ENCODE measurements at regions not wholly inside any gene's neighbourhood (a gene's known extent, or its start where the extent isn't known, plus 50 kb on each side); places are given as distances from the start of the nearest gene placed in this dataset.
"Not testable (repeated sequence)": the region's sequence is repeated elsewhere in the genome, so short reads cannot be mapped to it uniquely, and the experiment has no call there.

- DNase-seq (ENCODE audit: low read depth in 2 of 2), result not testable (repeated sequence)
These were observed 50.5 kb upstream of the MED13L start for GRCh38 chr12:116327992-116328391.

- no peak for DNase-seq (ENCODE audit: low read depth in 2 of 2)
These were observed 54.4 kb upstream of the MED13L start for GRCh38 chr12:116331876-116332275.

- no peak for DNase-seq (ENCODE audit: low read depth in 2 of 2)
These were observed 55.4 kb upstream of the MED13L start for GRCh38 chr12:116332705-116333380.

- no peak for DNase-seq (ENCODE audit: low read depth in 2 of 2)
These were observed 55.9 kb upstream of the MED13L start for GRCh38 chr12:116333402-116333801.

- no peak for DNase-seq (ENCODE audit: low read depth in 2 of 2)
These were observed 59.1 kb upstream of the MED13L start for GRCh38 chr12:116336542-116337065.

- DNase-seq (ENCODE audit: low read depth in 2 of 2), result no peak
These were observed 59.8 kb upstream of the MED13L start for GRCh38 chr12:116337312-116337711.

GRCh38 chr12:116338064-116338846 lies 60.8 kb upstream of the MED13L start:
- no peak for DNase-seq (ENCODE audit: low read depth in 2 of 2)

GRCh38 chr12:116339062-116339461 lies 61.6 kb upstream of the MED13L start:
- no peak for DNase-seq (ENCODE audit: low read depth in 2 of 2)

- no peak for DNase-seq (ENCODE audit: low read depth in 2 of 2)
These were observed 62.4 kb upstream of the MED13L start for GRCh38 chr12:116339800-116340371.

GRCh38 chr12:116343331-116343884 lies 65.9 kb upstream of the MED13L start:
- no peak for DNase-seq (ENCODE audit: low read depth in 2 of 2)

GRCh38 chr12:116346222-116346621 lies 68.7 kb upstream of the MED13L start:
- no peak for DNase-seq (ENCODE audit: low read depth in 2 of 2)

GRCh38 chr12:116346741-116347140 lies 69.2 kb upstream of the MED13L start:
- no peak for DNase-seq (ENCODE audit: low read depth in 2 of 2)

- DNase-seq (ENCODE audit: low read depth in 2 of 2), result no peak
These were observed 69.8 kb upstream of the MED13L start for GRCh38 chr12:116347265-116347664.

GRCh38 chr12:116352315-116352835 lies 74.9 kb upstream of the MED13L start:
- no peak for DNase-seq (ENCODE audit: low read depth in 2 of 2)

- no peak for DNase-seq (ENCODE audit: low read depth in 2 of 2)
These were observed 76.5 kb upstream of the MED13L start for GRCh38 chr12:116353958-116354357.

GRCh38 chr12:116354534-116354933 lies 77.0 kb upstream of the MED13L start:
- DNase-seq (ENCODE audit: low read depth in 2 of 2), result no peak

- no peak for DNase-seq (ENCODE audit: low read depth in 2 of 2)
These were observed 77.7 kb upstream of the MED13L start for GRCh38 chr12:116354950-116355783.

GRCh38 chr12:116358536-116358892 lies 81.0 kb upstream of the MED13L start:
- DNase-seq (ENCODE audit: low read depth in 2 of 2), result no peak

- peak; percentile 33 to 42 for DNase-seq (ENCODE audit: low read depth in 2 of 2)
These were observed 81.6 kb upstream of the MED13L start for GRCh38 chr12:116358893-116359761.
